ENCODE measurements at regions not wholly inside any gene's neighbourhood (a gene's known extent, or its start where the extent isn't known, plus 50 kb on each side); places are given as distances from the start of the nearest gene placed in this dataset.

DNA sequence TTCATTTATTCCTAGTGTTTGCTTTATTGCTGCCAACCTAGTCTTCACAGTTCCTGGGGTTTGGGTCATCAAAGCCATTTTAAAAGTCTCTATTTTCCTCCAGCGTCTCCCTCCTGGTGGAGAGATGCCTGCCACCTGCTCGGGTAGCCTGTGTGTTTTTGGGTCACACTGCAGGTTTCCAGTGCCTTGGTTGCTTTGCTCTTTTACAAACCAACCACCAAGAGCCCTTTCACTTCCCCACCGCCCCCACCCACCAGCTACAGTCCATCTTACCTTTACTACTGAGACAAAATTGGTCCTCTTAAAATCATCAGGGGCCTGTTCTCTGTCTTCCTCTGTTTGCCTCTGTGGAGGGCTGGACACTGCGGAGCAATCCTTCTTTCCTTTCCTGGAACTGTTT, 280.5 kb upstream of the GATB start:
- TF ChIP-seq EZH2 (IDR thresholded peaks at IDR 0.05; ENCODE audit: insufficient read depth, poor library complexity, severe bottlenecking): no peak
- no peak for TF ChIP-seq EZH2phosphoT487 (IDR thresholded peaks at IDR 0.05; ENCODE audit: insufficient read depth, low read depth)

All from GM23248 (cell line).